ENCODE measurements at regions not wholly inside any gene's neighbourhood (a gene's known extent, or its start where the extent isn't known, plus 50 kb on each side); places are given as distances from the start of the nearest gene placed in this dataset.
A peak's percentile ranks its signal among the peaks of the same experiment; 100 is the strongest.

DNA sequence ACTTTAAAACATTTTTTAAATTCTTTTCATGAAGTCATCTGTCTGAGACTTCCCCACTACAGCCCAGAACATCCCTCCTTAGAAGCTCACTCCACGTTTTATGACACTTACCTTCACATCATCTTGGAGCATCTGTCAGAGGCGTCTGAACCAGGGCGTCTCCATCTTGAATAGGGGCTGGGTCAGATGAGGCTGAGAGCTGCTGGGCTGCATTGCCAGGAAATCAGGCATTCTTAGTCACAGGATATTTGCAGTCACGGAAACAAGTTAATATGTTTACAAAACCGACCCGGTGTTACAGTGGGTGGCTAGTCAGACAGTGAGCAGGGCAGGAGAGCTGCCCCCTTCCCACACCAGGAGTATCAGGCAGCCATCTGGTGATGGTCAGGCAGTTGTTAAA lies 456.5 kb downstream of the FBXO15 start:
- H3K4me3 ChIP-seq (ENCODE audit: insufficient read depth in 1 of 2, low read depth in 1 of 2, low read length in 2 of 2): no peak overlapping the region
- no peak overlapping the region for H3K27ac ChIP-seq (ENCODE audit: low read length, poor library complexity, severe bottlenecking)
- H3K36me3 ChIP-seq (ENCODE audit: control insufficient read depth in 1 of 2, insufficient read depth in 2 of 2, low read depth in 1 of 2, low read length in 2 of 2): no peaks in the 10 kb centered on the region
- no peak overlapping the region for H3K9ac ChIP-seq (ENCODE audit: low read length)
- peak overlapping the region in 1 of 2 experiments; percentile 100 for H2BK12ac ChIP-seq (ENCODE audit: low read length in 2 of 2)
- peak overlapping the region; percentile 13 for H3K4me2 ChIP-seq (ENCODE audit: low read length, poor library complexity, severe bottlenecking)
- peak overlapping the region; percentile 24 to 68 for H3K18ac ChIP-seq (ENCODE audit: low read depth in 1 of 2, low read length in 2 of 2)
- H3K9me3 ChIP-seq (ENCODE audit: control insufficient read depth, low read length): no peaks in the 10 kb centered on the region
- H3K4me1 ChIP-seq (ENCODE audit: control insufficient read depth, insufficient read depth, low read depth, low read length): peaks cover 9% of the 10 kb centered on the region
- peak overlapping the region; percentile 67 for H2AFZ ChIP-seq (ENCODE audit: low read depth, low read length)
- no peak overlapping the region for H2BK15ac ChIP-seq (ENCODE audit: low read depth, poor library complexity, severe bottlenecking)
- no peak overlapping the region for H3K4ac ChIP-seq (ENCODE audit: low read depth in 1 of 2, low read length in 2 of 2)
- peak overlapping the region; percentile 32 for H2BK5ac ChIP-seq (ENCODE audit: low read depth, low read length, poor library complexity, severe bottlenecking)
- peak overlapping the region; percentile 4 for H2BK120ac ChIP-seq (ENCODE audit: low read depth, low read length)
- no peaks in the 10 kb centered on the region for H3K27me3 ChIP-seq (ENCODE audit: control insufficient read depth in 1 of 2, insufficient read depth in 1 of 2, low read length in 2 of 2)
- no peak overlapping the region for H4K91ac ChIP-seq (ENCODE audit: low read length)
- no peak overlapping the region for H3K14ac ChIP-seq (ENCODE audit: low read length in 2 of 2)
- H3K79me1 ChIP-seq (replicated peaks; ENCODE audit: low read length, poor library complexity, severe bottlenecking): no peaks in the 10 kb centered on the region
- H4K8ac ChIP-seq (ENCODE audit: low read length): peak overlapping the region; percentile 78
- H2AK5ac ChIP-seq (ENCODE audit: low read length, severe bottlenecking): no peak overlapping the region
- 6% methylated on average over 6 of the region's 6 CpGs for whole genome bisulfite sequencing
- H3K23ac ChIP-seq (ENCODE audit: low read length in 2 of 2): no peak overlapping the region
- peak; percentile 88 for DNase-seq

GRCh38 chr18:73690222-73690621 lies 457.4 kb downstream of the FBXO15 start:
- Histone ChIP-seq H4K91ac (ENCODE audit: low read length) (no peak overlapping the region), H3K4me2 (ENCODE audit: low read length, poor library complexity, severe bottlenecking) (no peak overlapping the region), H3K23ac (ENCODE audit: low read length in 2 of 2) (no peak overlapping the region), H2AFZ (ENCODE audit: low read depth, low read length) (no peak overlapping the region), H2BK5ac (ENCODE audit: low read depth, low read length, poor library complexity, severe bottlenecking) (no peak overlapping the region), H3K4ac (ENCODE audit: low read depth in 1 of 2, low read length in 2 of 2) (no peak overlapping the region), H3K14ac (ENCODE audit: low read length in 2 of 2) (no peak overlapping the region), H3K9me3 (ENCODE audit: control insufficient read depth, low read length) (no peaks in the 10 kb centered on the region), H2BK12ac (ENCODE audit: low read length in 2 of 2) (peak overlapping the region; percentile 90), H3K27ac (ENCODE audit: low read length, poor library complexity, severe bottlenecking) (no peak overlapping the region), H3K27me3 (ENCODE audit: control insufficient read depth in 1 of 2, insufficient read depth in 1 of 2, low read length in 2 of 2) (no peaks in the 10 kb centered on the region), H3K4me1 (ENCODE audit: control insufficient read depth, insufficient read depth, low read depth, low read length) (peaks cover 9% of the 10 kb centered on the region), H3K4me3 (ENCODE audit: insufficient read depth in 1 of 2, low read depth in 1 of 2, low read length in 2 of 2) (no peak overlapping the region), H4K8ac (ENCODE audit: low read length) (peak overlapping the region; percentile 82), H2AK5ac (ENCODE audit: low read length, severe bottlenecking) (no peak overlapping the region), H3K79me1 (replicated peaks; ENCODE audit: low read length, poor library complexity, severe bottlenecking) (no peaks in the 10 kb centered on the region), H3K18ac (ENCODE audit: low read depth in 1 of 2, low read length in 2 of 2) (peak overlapping the region in 1 of 2 experiments; percentile 4), H3K36me3 (ENCODE audit: control insufficient read depth in 1 of 2, insufficient read depth in 2 of 2, low read depth in 1 of 2, low read length in 2 of 2) (no peaks in the 10 kb centered on the region), H3K9ac (ENCODE audit: low read length) (no peak overlapping the region), H2BK15ac (ENCODE audit: low read depth, poor library complexity, severe bottlenecking) (no peak overlapping the region), H2BK120ac (ENCODE audit: low read depth, low read length) (no peak overlapping the region)
- DNase-seq: no peak
- 73% methylated on average over 3 of the region's 3 CpGs for WGBS

- H2AFZ ChIP-seq (ENCODE audit: low read depth, low read length): no peak overlapping the region
- no peak overlapping the region for H2AK5ac ChIP-seq (ENCODE audit: low read length, severe bottlenecking)
- no peak overlapping the region for H3K4me3 ChIP-seq (ENCODE audit: insufficient read depth in 1 of 2, low read depth in 1 of 2, low read length in 2 of 2)
- no peaks in the 10 kb centered on the region for H3K9me3 ChIP-seq (ENCODE audit: control insufficient read depth, low read length)
- H4K8ac ChIP-seq (ENCODE audit: low read length): peak overlapping the region; percentile 66
- no peaks in the 10 kb centered on the region for H3K36me3 ChIP-seq (ENCODE audit: control insufficient read depth in 1 of 2, insufficient read depth in 2 of 2, low read depth in 1 of 2, low read length in 2 of 2)
- no peaks in the 10 kb centered on the region for H3K79me1 ChIP-seq (replicated peaks; ENCODE audit: low read length, poor library complexity, severe bottlenecking)
- H3K27me3 ChIP-seq (ENCODE audit: control insufficient read depth in 1 of 2, insufficient read depth in 1 of 2, low read length in 2 of 2): no peaks in the 10 kb centered on the region
- no peak overlapping the region for H2BK120ac ChIP-seq (ENCODE audit: low read depth, low read length)
- H3K4me1 ChIP-seq (ENCODE audit: control insufficient read depth, insufficient read depth, low read depth, low read length): peaks cover 9% of the 10 kb centered on the region
- H3K14ac ChIP-seq (ENCODE audit: low read length in 2 of 2): no peak overlapping the region
- H3K4me2 ChIP-seq (ENCODE audit: low read length, poor library complexity, severe bottlenecking): no peak overlapping the region
- no peak overlapping the region for H3K27ac ChIP-seq (ENCODE audit: low read length, poor library complexity, severe bottlenecking)
- 30% methylated on average over 8 of the region's 9 CpGs for WGBS
- peak overlapping the region in 1 of 2 experiments; percentile 9 for H3K4ac ChIP-seq (ENCODE audit: low read depth in 1 of 2, low read length in 2 of 2)
- H3K18ac ChIP-seq (ENCODE audit: low read depth in 1 of 2, low read length in 2 of 2): peak overlapping the region; percentile 4 to 59
- no peak overlapping the region for H4K91ac ChIP-seq (ENCODE audit: low read length)
- H3K23ac ChIP-seq (ENCODE audit: low read length in 2 of 2): no peak overlapping the region
- DNase-seq: peak; percentile 86
- no peak overlapping the region for H2BK15ac ChIP-seq (ENCODE audit: low read depth, poor library complexity, severe bottlenecking)
- H2BK12ac ChIP-seq (ENCODE audit: low read length in 2 of 2): peak overlapping the region in 1 of 2 experiments; percentile 44
- no peak overlapping the region for H2BK5ac ChIP-seq (ENCODE audit: low read depth, low read length, poor library complexity, severe bottlenecking)
- H3K9ac ChIP-seq (ENCODE audit: low read length): peak overlapping the region; percentile 5
Measured at GRCh38 chr18:73688851-73689711, 458.6 kb downstream of the FBXO15 start.

DNA sequence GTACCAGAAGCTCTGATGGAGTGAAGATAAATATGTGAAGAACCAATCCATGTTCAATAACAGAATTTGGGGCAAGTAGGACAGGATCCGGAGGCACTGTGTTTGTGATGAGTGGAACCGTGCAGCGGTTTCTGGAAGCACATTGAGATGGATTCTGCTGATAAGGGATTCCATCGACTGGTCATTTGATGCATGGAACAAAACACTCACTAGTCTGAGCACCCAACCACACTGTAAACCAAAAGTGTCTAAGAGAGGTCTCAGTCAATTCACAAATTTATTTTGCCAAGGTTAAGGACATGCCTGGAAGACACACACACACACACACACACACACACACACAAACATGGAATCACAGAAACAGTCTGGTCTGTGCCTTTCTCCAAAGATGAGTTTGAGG lies 459.5 kb downstream of the FBXO15 start:
- DNase-seq: peak; percentile 20
- Histone ChIP-seq H3K14ac (ENCODE audit: low read length in 2 of 2) (no peak overlapping the region), H3K4ac (ENCODE audit: low read depth in 1 of 2, low read length in 2 of 2) (no peak overlapping the region), H2BK15ac (ENCODE audit: low read depth, poor library complexity, severe bottlenecking) (no peak overlapping the region), H2AK5ac (ENCODE audit: low read length, severe bottlenecking) (no peak overlapping the region), H4K91ac (ENCODE audit: low read length) (no peak overlapping the region), H2BK5ac (ENCODE audit: low read depth, low read length, poor library complexity, severe bottlenecking) (no peak overlapping the region), H3K18ac (ENCODE audit: low read depth in 1 of 2, low read length in 2 of 2) (no peak overlapping the region), H3K23ac (ENCODE audit: low read length in 2 of 2) (no peak overlapping the region), H3K9me3 (ENCODE audit: control insufficient read depth, low read length) (no peaks in the 10 kb centered on the region), H3K4me1 (ENCODE audit: control insufficient read depth, insufficient read depth, low read depth, low read length) (peaks cover 9% of the 10 kb centered on the region), H4K8ac (ENCODE audit: low read length) (no peak overlapping the region), H3K27ac (ENCODE audit: low read length, poor library complexity, severe bottlenecking) (no peak overlapping the region), H3K4me2 (ENCODE audit: low read length, poor library complexity, severe bottlenecking) (no peak overlapping the region), H3K27me3 (ENCODE audit: control insufficient read depth in 1 of 2, insufficient read depth in 1 of 2, low read length in 2 of 2) (no peaks in the 10 kb centered on the region), H2AFZ (ENCODE audit: low read depth, low read length) (no peak overlapping the region), H2BK12ac (ENCODE audit: low read length in 2 of 2) (no peak overlapping the region), H3K79me1 (replicated peaks; ENCODE audit: low read length, poor library complexity, severe bottlenecking) (no peaks in the 10 kb centered on the region), H3K9ac (ENCODE audit: low read length) (no peak overlapping the region), H3K36me3 (ENCODE audit: control insufficient read depth in 1 of 2, insufficient read depth in 2 of 2, low read depth in 1 of 2, low read length in 2 of 2) (no peaks in the 10 kb centered on the region), H2BK120ac (ENCODE audit: low read depth, low read length) (no peak overlapping the region), H3K4me3 (ENCODE audit: insufficient read depth in 1 of 2, low read depth in 1 of 2, low read length in 2 of 2) (no peak overlapping the region)
- WGBS: 89% methylated on average over 4 of the region's 4 CpGs
